K562 (cell line): ENCODE measurements at regions not wholly inside any gene's neighbourhood (a gene's known extent, or its start where the extent isn't known, plus 50 kb on each side); places are given as distances from the start of the nearest gene placed in this dataset.

Experiments used
- ATAC-seq: fragments of 200-7000 bp; cut with Tn5 transposase; 3 replicates; pipeline ENCODE4 v1.9.1; 2020; ENCODE audit warnings: moderate library complexity
- BruUV-seq: library from RNA; stranded (reverse); fragments of 400-500 nt; replicated peaks from 2 replicates; lab custom pipeline; 2021; lab: Mats Ljungman, UMichigan
- CTCF ChIA-PET: fragments of 300-600 bp; formaldehyde crosslinking; extraction: SDS; loops from one replicate; lab custom pipeline; 2021; ENCODE audit warnings: low intra/inter-chr PET ratio; lab: Yijun Ruan, JAX
- POLR2A ChIA-PET: fragments of 300-600, 350-650 bp; sonication (Branson Sonifier 250); formaldehyde crosslinking; extraction: SDS; loops from one replicate; lab custom pipeline; 2021; ENCODE audit warnings: antibody characterized with exemption, inconsistent platforms; lab: Yijun Ruan, JAX
- DNase-seq, 4 experiments: peaks; one replicate each; pipeline versions ENCODE4 v3.0.0 to v3.0.0-alpha.2; 2011 to 2018; ENCODE audit warnings: low spot score in 3 of 4, mixed read lengths in 3 of 4; ENCODE audit errors: extremely low read depth in 1 of 4
- FAIRE-seq: peaks from 2 replicates; lab custom pipeline; 2011; peaks lifted over from hg19 to GRCh38; lab: Jason Lieb, UNC
- H2AFZ ChIP-seq: 2 replicates; pipeline ENCODE4 v1.6.0; 2011; ENCODE audit warnings: low read depth, low read length, control low read depth, inconsistent platforms
- H3K27ac ChIP-seq: fragments of 200-600 bp; 3 replicates; pipeline ENCODE4 v1.8.0; 2011; ENCODE audit warnings: low read depth, mild to moderate bottlenecking, control low read depth, inconsistent platforms, low read length, moderate library complexity, mixed read lengths; ENCODE audit errors: extremely low read depth
- H3K27me3 ChIP-seq, 2 experiments: fragments of 300-600 bp in 1 of 2; 2 replicates in 1 of 2; 3 replicates in 1 of 2; pipeline versions ENCODE4 v1.6.0 to v1.8.0; 2011; ENCODE audit warnings: inconsistent platforms in 2 of 2, low read length in 2 of 2, mild to moderate bottlenecking in 1 of 2, mixed read lengths in 1 of 2, moderate library complexity in 1 of 2; ENCODE audit not compliant: control insufficient read depth in 2 of 2, insufficient read depth in 2 of 2
- H3K36me3 ChIP-seq: fragments of 300-600 bp; 3 replicates; pipeline ENCODE4 v1.8.0; 2011; ENCODE audit warnings: mild to moderate bottlenecking, low read length, inconsistent platforms; ENCODE audit not compliant: control insufficient read depth, insufficient read depth
- H3K4me1 ChIP-seq, 2 experiments: fragments of 200-600 bp in 1 of 2; replicated peaks in 1 of 2; 2 replicates in 1 of 2; 3 replicates in 1 of 2; pipeline versions ENCODE4 v1.5.1 to v1.8.0; 2011; ENCODE audit warnings: inconsistent platforms in 2 of 2, low read length in 2 of 2, mild to moderate bottlenecking in 1 of 2, mixed read lengths in 1 of 2, moderate library complexity in 1 of 2; ENCODE audit not compliant: control insufficient read depth in 2 of 2, insufficient read depth in 2 of 2
- H3K4me2 ChIP-seq: 2 replicates; pipeline ENCODE4 v1.6.1; 2011; ENCODE audit warnings: low read length, control low read depth, inconsistent platforms, mixed read lengths; ENCODE audit not compliant: insufficient read depth
- H3K4me3 ChIP-seq: fragments of 200-600 bp; sonication (generic), shearing (Covaris generic); 2 replicates; pipeline ENCODE4 v1.5.1; 2016; ENCODE audit warnings: control low read depth, inconsistent platforms
- H3K79me2 ChIP-seq: fragments of 200-600 bp; 3 replicates; pipeline ENCODE4 v1.8.0; 2011; ENCODE audit warnings: low read length, inconsistent platforms; ENCODE audit not compliant: control insufficient read depth, insufficient read depth
- H3K9ac ChIP-seq, 2 experiments: 2 replicates each; pipeline versions ENCODE4 v1.6.0 to v1.6.1; 2011; ENCODE audit warnings: low read depth in 2 of 2, low read length in 2 of 2, control low read depth in 1 of 2, inconsistent platforms in 1 of 2, mild to moderate bottlenecking in 1 of 2, mixed read lengths in 1 of 2; ENCODE audit not compliant: insufficient read depth in 1 of 2
- H3K9me1 ChIP-seq: one replicate; pipeline ENCODE4 v1.6.0; 2011; ENCODE audit warnings: inconsistent platforms, mild to moderate bottlenecking, low read length, moderate library complexity; ENCODE audit not compliant: control insufficient read depth, insufficient read depth
- H3K9me3 ChIP-seq: replicated peaks from 2 replicates; pipeline ENCODE4 v1.5.1; 2011; ENCODE audit warnings: low read depth, low read length, inconsistent platforms; ENCODE audit not compliant: control insufficient read depth, insufficient read depth
- H4K20me1 ChIP-seq: replicated peaks from 2 replicates; pipeline ENCODE4 v1.6.1; 2011; ENCODE audit warnings: low read length, inconsistent platforms, mixed read lengths; ENCODE audit not compliant: control insufficient read depth, insufficient read depth
- DDX20 ChIP-seq: fragments of 450-650 bp; IDR thresholded peaks from 2 replicates; pipeline ENCODE4 v1.6.1; 2016; ENCODE audit warnings: missing genetic modification characterization, low read depth, mild to moderate bottlenecking, missing compliant biosample characterization, moderate library complexity
- FOXO4 ChIP-seq: fragments of 450-650 bp; formaldehyde crosslinking; IDR thresholded peaks from 2 replicates; pipeline ENCODE4 v1.4.0; 2020; ENCODE audit warnings: mild to moderate bottlenecking, moderate library complexity
- MAFK ChIP-seq: IDR thresholded peaks from 2 replicates; pipeline ENCODE4 v1.6.1; 2011; ENCODE audit warnings: low read length, improper control_type of control experiment
- NUFIP1 ChIP-seq: fragments of 450-650 bp; IDR thresholded peaks from 2 replicates; pipeline ENCODE4 v1.6.1; 2018; ENCODE audit not compliant: partially characterized antibody
- SLC30A9 ChIP-seq: fragments of 250-450 bp; sonication (Bioruptor Pico); IDR thresholded peaks from 2 replicates; pipeline ENCODE4 v1.8.0; 2022; ENCODE audit warnings: mild to moderate bottlenecking, moderate library complexity
- ZC3H4 ChIP-seq: sonication (generic); formaldehyde crosslinking; IDR thresholded peaks from 2 replicates; pipeline ENCODE4 v1.9.0; 2021; ENCODE audit warnings: missing genetic modification reagents, borderline replicate concordance
- ZNF12 ChIP-seq: sonication (generic); formaldehyde crosslinking; IDR thresholded peaks from 2 replicates; pipeline ENCODE4 v1.4.0; 2020; ENCODE audit warnings: mild to moderate bottlenecking, missing genetic modification reagents
- WGBS: fragments of 100-300 bp; shearing (Covaris generic); methylation state at CpG from one replicate; pipeline ENCODE4 v1.1.6; 2016; ENCODE audit warnings: low coverage, mixed read lengths; ENCODE audit not compliant: insufficient coverage; ENCODE audit errors: missing lambda C conversion rate; 5-methylcytosine and 5-hydroxymethylcytosine counted together
- in situ Hi-C: fragments of 300-500 bp; cut with MboI; formaldehyde crosslinking; loops from 4 replicates; pipeline ENCODE4 v1.15.0; 2018; ENCODE audit warnings: inconsistent platforms, mixed read lengths
- intact Hi-C: fragments of 100-400 bp; cut with micrococcal nuclease; formaldehyde crosslinking; loops from 2 replicates; pipeline ENCODE4 v1.14.2; 2022

GRCh38 chr10:10699427-10699826 lies 318.2 kb upstream of the CELF2 start:
- in situ Hi-C loops (no loop called here), intact Hi-C loops (no loop called here)
- DNase-seq (no peak), ATAC-seq (no peak), FAIRE-seq (no peak)
- Histone ChIP-seq H3K27ac (no peak overlapping the region), H3K36me3 (no peaks in the 10 kb centered on the region), H3K27me3 (no peaks in the 10 kb centered on the region), H4K20me1 (no peaks in the 10 kb centered on the region), H3K9me3 (no peaks in the 10 kb centered on the region), H3K4me3 (no peak overlapping the region), H3K4me2 (no peak overlapping the region), H3K9me1 (no peaks in the 10 kb centered on the region), H3K9ac (no peak overlapping the region), H3K4me1 (no peaks in the 10 kb centered on the region), H2AFZ (no peak overlapping the region), H3K79me2 (no peaks in the 10 kb centered on the region)
- BruUV-seq, result no TSS peak
- ChIA-PET POLR2A (no interaction called here), CTCF (no interaction called here)
- TF ChIP-seq SLC30A9 (no peak), ZNF12 (no peak), NUFIP1 (no peak), FOXO4 (CRISPR knock-in tag) (no peak)
- 2% methylated on average over 3 of the region's 3 CpGs for WGBS

GRCh38 chr10:10701084-10701611 lies 316.5 kb upstream of the CELF2 start:
- POLR2A ChIA-PET, result no interaction called here
- BruUV-seq, result no TSS peak
- TF ChIP-seq DDX20 (tag) (no peak), ZC3H4 (no peak), MAFK (no peak)

More at GRCh38 chr10:10701084-10701611, 316.5 kb upstream of the CELF2 start:
- Histone ChIP-seq H3K9me1 (no peaks in the 10 kb centered on the region), H3K4me2 (no peak overlapping the region), H2AFZ (no peak overlapping the region), H3K27ac (no peak overlapping the region), H3K27me3 (no peaks in the 10 kb centered on the region), H3K9ac (no peak overlapping the region), H3K4me3 (no peak overlapping the region), H4K20me1 (no peaks in the 10 kb centered on the region), H3K9me3 (no peaks in the 10 kb centered on the region), H3K36me3 (no peaks in the 10 kb centered on the region), H3K4me1 (no peaks in the 10 kb centered on the region), H3K79me2 (no peaks in the 10 kb centered on the region)
- intact Hi-C loops, result no loop called here
- WGBS, result 0% methylated on average over 5 of the region's 5 CpGs
- in situ Hi-C loops, result no loop called here
- CTCF ChIA-PET, result no interaction called here
- DNase-seq (no peak), FAIRE-seq (no peak), ATAC-seq (no peak)
